Fibroblast of skin of right biceps (primary cell): ENCODE measurements at regions not wholly inside any gene's neighbourhood (a gene's known extent, or its start where the extent isn't known, plus 50 kb on each side); places are given as distances from the start of the nearest gene placed in this dataset.
"Not testable (repeated sequence)": the region's sequence is repeated elsewhere in the genome, so short reads cannot be mapped to it uniquely, and the experiment has no call there.

Source experiments
- DNase-seq: peaks from one replicate; pipeline ENCODE4 v3.0.0-alpha.2; 2013

GRCh38 chr20:40861427-40862008, 167.1 kb upstream of the TOP1 start:
- DNase-seq: no peak

- DNase-seq: no peak
These were observed 165.2 kb upstream of the TOP1 start for GRCh38 chr20:40863355-40863919.

GRCh38 chr20:40864470-40864869, 164.2 kb upstream of the TOP1 start:
- no peak for DNase-seq

GRCh38 chr20:40865095-40865494, 163.5 kb upstream of the TOP1 start:
- peak; percentile 2 for DNase-seq

GRCh38 chr20:40866056-40866455, 162.6 kb upstream of the TOP1 start:
- no peak for DNase-seq

GRCh38 chr20:40868551-40869217, 159.9 kb upstream of the TOP1 start:
- peak; percentile 76 for DNase-seq

GRCh38 chr20:40869218-40870147, 159.1 kb upstream of the TOP1 start:
- DNase-seq: no peak

- DNase-seq: no peak
These were observed 153.2 kb upstream of the TOP1 start for GRCh38 chr20:40875116-40876085.

GRCh38 chr20:40878099-40878498, 150.5 kb upstream of the TOP1 start:
- not testable (repeated sequence) for DNase-seq

GRCh38 chr20:40880063-40880728, 148.4 kb upstream of the TOP1 start:
- DNase-seq: no peak

- no peak for DNase-seq
These were observed 147.9 kb upstream of the TOP1 start for GRCh38 chr20:40880729-40881109.

GRCh38 chr20:40882152-40882551, 146.5 kb upstream of the TOP1 start:
- no peak for DNase-seq

GRCh38 chr20:40883097-40883496, 145.5 kb upstream of the TOP1 start:
- DNase-seq: peak; percentile 20

- no peak for DNase-seq
These were observed 141.5 kb upstream of the TOP1 start for GRCh38 chr20:40887105-40887504.

GRCh38 chr20:40889266-40889665, 139.4 kb upstream of the TOP1 start:
- not testable (repeated sequence) for DNase-seq

- DNase-seq: no peak
These were observed 138.4 kb upstream of the TOP1 start for GRCh38 chr20:40890181-40890580.

- DNase-seq: no peak
These were observed 138.0 kb upstream of the TOP1 start for GRCh38 chr20:40890635-40891034.

- DNase-seq: no peak
These were observed 137.3 kb upstream of the TOP1 start for GRCh38 chr20:40891351-40891750.

- no peak for DNase-seq
These were observed 136.0 kb upstream of the TOP1 start for GRCh38 chr20:40892642-40893041.

GRCh38 chr20:40893610-40894236, 134.9 kb upstream of the TOP1 start:
- DNase-seq: no peak

- no peak for DNase-seq
These were observed 134.4 kb upstream of the TOP1 start for GRCh38 chr20:40894237-40894630.
